ENCODE measurements at regions not wholly inside any gene's neighbourhood (a gene's known extent, or its start where the extent isn't known, plus 50 kb on each side); places are given as distances from the start of the nearest gene placed in this dataset.

GRCh38 chr5:97420646-97421045 is 237.6 kb upstream of the RIOK2 start:
- Histone ChIP-seq H3K27ac (peak overlapping the region; percentile 3; the same call in 1 of the 2 replicates), H3K36me3 (no peaks in the 10 kb centered on the region), H3K9me3 (ENCODE audit: severe bottlenecking) (no peaks in the 10 kb centered on the region), H3K4me3 (ENCODE audit: low read depth, low read length) (no peak overlapping the region), H3K27me3 (ENCODE audit: insufficient read depth, low read depth, severe bottlenecking) (no peaks in the 10 kb centered on the region)
- no peak for TF ChIP-seq CTCF (IDR thresholded peaks at IDR 0.05; ENCODE audit: low read depth, low read length)
- DNase-seq: peak; percentile 17

- H3K9me3 ChIP-seq (ENCODE audit: severe bottlenecking): no peaks in the 10 kb centered on the region
- DNase-seq: no peak
- TF ChIP-seq CTCF (IDR thresholded peaks at IDR 0.05; ENCODE audit: low read depth, low read length): no peak
Observed at GRCh38 chr5:97422678-97423077, 239.6 kb upstream of the RIOK2 start.

GRCh38 chr5:97425511-97425910 is 242.5 kb upstream of the RIOK2 start:
- no peak overlapping the region for H3K4me3 ChIP-seq (ENCODE audit: low read depth, low read length)
- DNase-seq: peak; percentile 43
- peak; percentile 51 for TF ChIP-seq CTCF (IDR thresholded peaks at IDR 0.05; ENCODE audit: low read depth, low read length)
- H3K27me3 ChIP-seq (ENCODE audit: insufficient read depth, low read depth, severe bottlenecking): no peaks in the 10 kb centered on the region
- no peak overlapping the region for H3K27ac ChIP-seq
- H3K36me3 ChIP-seq: no peaks in the 10 kb centered on the region
- H3K9me3 ChIP-seq (ENCODE audit: severe bottlenecking): no peaks in the 10 kb centered on the region

More at GRCh38 chr5:97422678-97423077, 239.6 kb upstream of the RIOK2 start:
- no peaks in the 10 kb centered on the region for H3K27me3 ChIP-seq (ENCODE audit: insufficient read depth, low read depth, severe bottlenecking)
- no peak overlapping the region for H3K4me3 ChIP-seq (ENCODE audit: low read depth, low read length)
- H3K36me3 ChIP-seq: no peaks in the 10 kb centered on the region
- H3K27ac ChIP-seq: no peak overlapping the region

GRCh38 chr5:97427235-97427634 is 244.2 kb upstream of the RIOK2 start:
- Histone ChIP-seq H3K36me3 (no peaks in the 10 kb centered on the region), H3K27me3 (ENCODE audit: insufficient read depth, low read depth, severe bottlenecking) (no peaks in the 10 kb centered on the region), H3K9me3 (ENCODE audit: severe bottlenecking) (no peaks in the 10 kb centered on the region), H3K27ac (no peak overlapping the region), H3K4me3 (ENCODE audit: low read depth, low read length) (no peak overlapping the region)
- no peak for TF ChIP-seq CTCF (IDR thresholded peaks at IDR 0.05; ENCODE audit: low read depth, low read length)
- DNase-seq: no peak

GRCh38 chr5:97434021-97434420 is 251.0 kb upstream of the RIOK2 start:
- H3K36me3 ChIP-seq: no peaks in the 10 kb centered on the region
- H3K27ac ChIP-seq: no peak overlapping the region
- no peaks in the 10 kb centered on the region for H3K27me3 ChIP-seq (ENCODE audit: insufficient read depth, low read depth, severe bottlenecking)
- no peak overlapping the region for H3K4me3 ChIP-seq (ENCODE audit: low read depth, low read length)
- H3K9me3 ChIP-seq (ENCODE audit: severe bottlenecking): no peaks in the 10 kb centered on the region
- TF ChIP-seq CTCF (IDR thresholded peaks at IDR 0.05; ENCODE audit: low read depth, low read length): no peak
- no peak for DNase-seq

GRCh38 chr5:97436405-97436804 is 253.4 kb upstream of the RIOK2 start:
- H3K27ac ChIP-seq: no peak overlapping the region
- no peaks in the 10 kb centered on the region for H3K9me3 ChIP-seq (ENCODE audit: severe bottlenecking)
- no peaks in the 10 kb centered on the region for H3K36me3 ChIP-seq
- no peaks in the 10 kb centered on the region for H3K27me3 ChIP-seq (ENCODE audit: insufficient read depth, low read depth, severe bottlenecking)
- DNase-seq: no peak
- TF ChIP-seq CTCF (IDR thresholded peaks at IDR 0.05; ENCODE audit: low read depth, low read length): no peak
- no peak overlapping the region for H3K4me3 ChIP-seq (ENCODE audit: low read depth, low read length)
